ENCODE measurements at regions not wholly inside any gene's neighbourhood (a gene's known extent, or its start where the extent isn't known, plus 50 kb on each side); places are given as distances from the start of the nearest gene placed in this dataset.

DNA sequence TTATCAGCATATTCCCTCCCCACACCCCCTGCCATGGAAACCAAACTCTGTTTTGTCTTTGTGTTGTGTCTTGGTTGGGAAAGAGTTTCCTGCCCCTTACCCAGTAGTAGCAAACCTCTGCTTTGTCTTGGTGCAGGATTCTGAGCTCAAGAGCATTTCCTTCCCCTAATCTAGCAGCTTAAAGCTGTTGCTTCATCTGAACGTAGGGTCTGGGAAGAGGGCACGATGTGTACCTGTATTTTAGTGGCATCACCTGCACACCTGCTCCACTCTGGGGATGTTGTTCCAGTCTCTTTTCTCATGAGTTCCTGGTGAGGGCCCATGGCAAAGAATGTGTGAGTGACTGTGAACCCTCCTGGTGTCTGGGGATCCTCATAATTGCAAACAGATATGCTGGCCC is 164.7 kb downstream of the SCP2D1 start:
- H3K27ac ChIP-seq, result no peak overlapping the region
- H3K4me2 ChIP-seq (ENCODE audit: low read length), result no peak overlapping the region
- H3K4me1 ChIP-seq, result peaks cover 2% of the 10 kb centered on the region
- H3K36me3 ChIP-seq (ENCODE audit: control insufficient read depth, insufficient read depth, low read length), result no peaks in the 10 kb centered on the region
- no peaks in the 10 kb centered on the region for H3K79me2 ChIP-seq
- no peak overlapping the region for H3K4me3 ChIP-seq (ENCODE audit: low read depth, low read length)
- H3K27me3 ChIP-seq (ENCODE audit: control insufficient read depth, insufficient read depth, low read length), result no peaks in the 10 kb centered on the region
- H3K9ac ChIP-seq, result no peak overlapping the region
- no peaks in the 10 kb centered on the region for H3K9me3 ChIP-seq (ENCODE audit: control insufficient read depth, low read length)
- no peak for TF ChIP-seq CTCF (IDR thresholded peaks at IDR 0.05)
- no peak overlapping the region for H2AFZ ChIP-seq

DNA sequence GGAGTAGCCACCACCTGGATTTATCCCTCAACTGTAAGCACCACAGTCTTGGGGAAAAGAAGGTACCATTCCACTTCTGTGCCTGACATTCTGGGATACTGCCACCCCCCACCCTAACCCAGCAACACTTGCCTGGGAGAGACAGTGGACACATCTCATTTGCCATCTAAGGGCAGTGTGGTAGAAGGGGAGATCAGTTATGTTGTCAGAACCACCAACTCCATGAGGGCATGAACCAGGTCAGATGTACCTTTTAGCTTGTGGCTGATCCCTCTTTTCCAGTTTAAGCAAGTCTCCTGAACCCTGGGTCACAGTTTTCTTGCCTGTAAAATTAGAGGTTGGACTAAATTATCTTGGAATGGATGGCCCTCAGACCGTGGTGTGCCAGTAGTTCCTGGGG is 165.5 kb downstream of the SCP2D1 start:
- no peaks in the 10 kb centered on the region for H3K4me1 ChIP-seq
- no peak for TF ChIP-seq CTCF (IDR thresholded peaks at IDR 0.05)

DNA sequence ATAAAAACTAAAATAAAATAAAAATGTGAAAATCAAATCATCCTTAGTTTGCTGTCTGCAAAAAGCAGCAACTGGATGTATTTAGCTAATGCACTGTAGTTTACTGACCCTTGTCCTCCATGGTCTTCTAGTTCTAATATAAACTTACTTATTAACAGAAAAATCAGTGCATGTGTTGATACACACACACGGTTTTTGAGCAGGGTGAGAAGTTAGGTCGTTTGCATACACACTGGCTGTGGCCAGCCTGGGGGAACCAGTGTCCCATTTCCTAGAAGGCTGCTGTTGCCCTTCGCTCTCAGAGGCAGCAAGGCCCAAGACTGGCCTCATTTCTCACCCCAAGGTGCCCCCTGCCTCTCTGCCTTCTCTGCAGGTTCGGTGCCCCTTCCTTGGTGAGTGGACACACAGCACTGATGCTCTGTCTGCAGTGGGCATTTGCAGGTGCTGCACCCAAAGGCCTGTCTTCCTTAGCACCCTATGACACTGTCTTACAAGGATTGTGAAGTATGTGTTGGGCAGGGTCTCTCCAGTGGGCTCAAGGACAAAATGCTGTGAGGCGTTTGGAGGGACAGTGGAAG is 168.5 kb downstream of the SCP2D1 start:
- Histone ChIP-seq H3K36me3 (ENCODE audit: control insufficient read depth, insufficient read depth, low read length) (no peaks in the 10 kb centered on the region), H3K79me2 (no peaks in the 10 kb centered on the region), H3K27ac (no peak overlapping the region), H3K27me3 (ENCODE audit: control insufficient read depth, insufficient read depth, low read length) (no peaks in the 10 kb centered on the region), H3K9ac (no peak overlapping the region), H3K4me2 (ENCODE audit: low read length) (no peak overlapping the region), H3K9me3 (ENCODE audit: control insufficient read depth, low read length) (no peaks in the 10 kb centered on the region), H3K4me3 (ENCODE audit: low read depth, low read length) (no peak overlapping the region), H2AFZ (no peak overlapping the region), H3K4me1 (no peaks in the 10 kb centered on the region)
- TF ChIP-seq CTCF (IDR thresholded peaks at IDR 0.05), result no peak

More for the DNA sequence above, 165.5 kb downstream of the SCP2D1 start:
- Histone ChIP-seq H3K9ac (no peak overlapping the region), H3K4me2 (ENCODE audit: low read length) (no peak overlapping the region), H3K4me3 (ENCODE audit: low read depth, low read length) (no peak overlapping the region), H3K79me2 (no peaks in the 10 kb centered on the region), H3K27me3 (ENCODE audit: control insufficient read depth, insufficient read depth, low read length) (no peaks in the 10 kb centered on the region), H3K27ac (no peak overlapping the region), H3K36me3 (ENCODE audit: control insufficient read depth, insufficient read depth, low read length) (no peaks in the 10 kb centered on the region), H2AFZ (no peak overlapping the region), H3K9me3 (ENCODE audit: control insufficient read depth, low read length) (no peaks in the 10 kb centered on the region)

- H3K27ac ChIP-seq, result no peak overlapping the region
- H3K27me3 ChIP-seq (ENCODE audit: control insufficient read depth, insufficient read depth, low read length), result no peaks in the 10 kb centered on the region
- H3K36me3 ChIP-seq (ENCODE audit: control insufficient read depth, insufficient read depth, low read length), result no peaks in the 10 kb centered on the region
- H3K79me2 ChIP-seq, result no peaks in the 10 kb centered on the region
- no peak overlapping the region for H3K9ac ChIP-seq
- no peak overlapping the region for H3K4me2 ChIP-seq (ENCODE audit: low read length)
- TF ChIP-seq CTCF (IDR thresholded peaks at IDR 0.05), result no peak
- H2AFZ ChIP-seq, result peak overlapping the region; percentile 2
- H3K9me3 ChIP-seq (ENCODE audit: control insufficient read depth, low read length), result no peaks in the 10 kb centered on the region
- no peak overlapping the region for H3K4me3 ChIP-seq (ENCODE audit: low read depth, low read length)
- H3K4me1 ChIP-seq, result peaks cover 4% of the 10 kb centered on the region
These were observed 170.2 kb downstream of the SCP2D1 start for GRCh38 chr20:18983796-18984195.
